ENCODE measurements at regions not wholly inside any gene's neighbourhood (a gene's known extent, or its start where the extent isn't known, plus 50 kb on each side); places are given as distances from the start of the nearest gene placed in this dataset.

DNA sequence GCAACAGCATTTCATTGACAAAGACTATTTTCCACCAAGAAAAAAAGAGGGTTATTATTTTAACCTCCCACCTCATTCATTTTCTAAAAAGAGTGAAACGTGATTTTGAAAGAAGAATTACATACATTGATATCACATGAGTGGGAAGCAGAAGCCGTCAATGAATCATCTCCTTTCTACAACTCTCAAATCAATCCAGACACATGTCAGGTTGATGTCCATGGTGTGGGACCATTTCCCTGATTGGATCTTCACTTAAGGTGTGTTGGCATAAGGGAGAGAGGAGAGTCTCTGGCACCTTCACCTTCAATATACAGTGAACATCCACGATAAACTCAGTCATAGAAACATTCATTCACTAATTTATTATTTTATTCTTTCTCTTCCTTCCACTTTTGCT is 1095.1 kb downstream of the BCL11B start:
- DNase-seq (no peak), FAIRE-seq (no peak)
- Histone ChIP-seq H3K4me1 (ENCODE audit: control insufficient read depth in 2 of 3, insufficient read depth in 2 of 3, low read depth in 1 of 3, low read length in 3 of 3) (no peaks in the 10 kb centered on the region), H3K27ac (ENCODE audit: low read depth in 2 of 2, low read length in 2 of 2) (no peak overlapping the region), H3K9me3 (ENCODE audit: control insufficient read depth in 2 of 3, insufficient read depth in 1 of 3, low read length in 3 of 3) (no peaks in the 10 kb centered on the region), H3K4me3 (ENCODE audit: low read length in 3 of 3) (no peak overlapping the region), H3K27me3 (ENCODE audit: control insufficient read depth, insufficient read depth, low read length) (no peaks in the 10 kb centered on the region), H3K36me3 (ENCODE audit: control insufficient read depth in 2 of 3, insufficient read depth in 3 of 3, low read length in 3 of 3) (no peaks in the 10 kb centered on the region), H3K9ac (ENCODE audit: low read length in 3 of 3) (no peak overlapping the region)
- intact Hi-C loops (cut with DNase I) = no loop called here
- TF ChIP-seq, protein P1, sequence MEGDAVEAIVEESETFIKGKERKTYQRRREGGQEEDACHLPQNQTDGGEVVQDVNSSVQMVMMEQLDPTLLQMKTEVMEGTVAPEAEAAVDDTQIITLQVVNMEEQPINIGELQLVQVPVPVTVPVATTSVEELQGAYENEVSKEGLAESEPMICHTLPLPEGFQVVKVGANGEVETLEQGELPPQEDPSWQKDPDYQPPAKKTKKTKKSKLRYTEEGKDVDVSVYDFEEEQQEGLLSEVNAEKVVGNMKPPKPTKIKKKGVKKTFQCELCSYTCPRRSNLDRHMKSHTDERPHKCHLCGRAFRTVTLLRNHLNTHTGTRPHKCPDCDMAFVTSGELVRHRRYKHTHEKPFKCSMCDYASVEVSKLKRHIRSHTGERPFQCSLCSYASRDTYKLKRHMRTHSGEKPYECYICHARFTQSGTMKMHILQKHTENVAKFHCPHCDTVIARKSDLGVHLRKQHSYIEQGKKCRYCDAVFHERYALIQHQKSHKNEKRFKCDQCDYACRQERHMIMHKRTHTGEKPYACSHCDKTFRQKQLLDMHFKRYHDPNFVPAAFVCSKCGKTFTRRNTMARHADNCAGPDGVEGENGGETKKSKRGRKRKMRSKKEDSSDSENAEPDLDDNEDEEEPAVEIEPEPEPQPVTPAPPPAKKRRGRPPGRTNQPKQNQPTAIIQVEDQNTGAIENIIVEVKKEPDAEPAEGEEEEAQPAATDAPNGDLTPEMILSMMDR (IDR thresholded peaks at IDR 0.05; ENCODE audit: borderline replicate concordance, extremely low read depth, insufficient read depth) = no peak

GRCh38 chr14:98177551-98177950 is 1094.4 kb downstream of the BCL11B start:
- intact Hi-C loops (cut with DNase I) = no loop called here
- Histone ChIP-seq H3K4me1 (ENCODE audit: control insufficient read depth in 2 of 3, insufficient read depth in 2 of 3, low read depth in 1 of 3, low read length in 3 of 3) (no peaks in the 10 kb centered on the region), H3K36me3 (ENCODE audit: control insufficient read depth in 2 of 3, insufficient read depth in 3 of 3, low read length in 3 of 3) (no peaks in the 10 kb centered on the region), H3K9me3 (ENCODE audit: control insufficient read depth in 2 of 3, insufficient read depth in 1 of 3, low read length in 3 of 3) (no peaks in the 10 kb centered on the region), H3K4me3 (ENCODE audit: low read length in 3 of 3) (no peak overlapping the region), H3K27me3 (ENCODE audit: control insufficient read depth, insufficient read depth, low read length) (no peaks in the 10 kb centered on the region), H3K9ac (ENCODE audit: low read length in 3 of 3) (no peak overlapping the region), H3K27ac (ENCODE audit: low read depth in 2 of 2, low read length in 2 of 2) (no peak overlapping the region)
- TF ChIP-seq, protein P1 (IDR thresholded peaks at IDR 0.05; ENCODE audit: borderline replicate concordance, extremely low read depth, insufficient read depth) = no peak
- DNase-seq (no peak), FAIRE-seq (no peak)

- no peaks in the 10 kb centered on the region for H3K36me3 ChIP-seq (ENCODE audit: control insufficient read depth in 2 of 3, insufficient read depth in 3 of 3, low read length in 3 of 3)
- no peaks in the 10 kb centered on the region for H3K4me1 ChIP-seq (ENCODE audit: control insufficient read depth in 2 of 3, insufficient read depth in 2 of 3, low read depth in 1 of 3, low read length in 3 of 3)
- DNase-seq (no peak), FAIRE-seq (no peak)
- no peaks in the 10 kb centered on the region for H3K9me3 ChIP-seq (ENCODE audit: control insufficient read depth in 2 of 3, insufficient read depth in 1 of 3, low read length in 3 of 3)
- no peaks in the 10 kb centered on the region for H3K27me3 ChIP-seq (ENCODE audit: control insufficient read depth, insufficient read depth, low read length)
- H3K27ac ChIP-seq (ENCODE audit: low read depth in 2 of 2, low read length in 2 of 2) = no peak overlapping the region
- no peak overlapping the region for H3K9ac ChIP-seq (ENCODE audit: low read length in 3 of 3)
- no peak overlapping the region for H3K4me3 ChIP-seq (ENCODE audit: low read length in 3 of 3)
- intact Hi-C loops (cut with DNase I) = no loop called here
- TF ChIP-seq, protein P1 (IDR thresholded peaks at IDR 0.05; ENCODE audit: borderline replicate concordance, extremely low read depth, insufficient read depth) = no peak
These were observed 1090.8 kb downstream of the BCL11B start for GRCh38 chr14:98181241-98181640.

GRCh38 chr14:98181768-98182167 is 1090.2 kb downstream of the BCL11B start:
- no peaks in the 10 kb centered on the region for H3K9me3 ChIP-seq (ENCODE audit: control insufficient read depth in 2 of 3, insufficient read depth in 1 of 3, low read length in 3 of 3)
- TF ChIP-seq, protein P1 (IDR thresholded peaks at IDR 0.05; ENCODE audit: borderline replicate concordance, extremely low read depth, insufficient read depth) = no peak
- H3K27me3 ChIP-seq (ENCODE audit: control insufficient read depth, insufficient read depth, low read length) = no peaks in the 10 kb centered on the region
- H3K27ac ChIP-seq (ENCODE audit: low read depth in 2 of 2, low read length in 2 of 2) = no peak overlapping the region
- H3K4me1 ChIP-seq (ENCODE audit: control insufficient read depth in 2 of 3, insufficient read depth in 2 of 3, low read depth in 1 of 3, low read length in 3 of 3) = no peaks in the 10 kb centered on the region
- no peak overlapping the region for H3K4me3 ChIP-seq (ENCODE audit: low read length in 3 of 3)
- intact Hi-C loops (cut with DNase I) = no loop called here
- H3K36me3 ChIP-seq (ENCODE audit: control insufficient read depth in 2 of 3, insufficient read depth in 3 of 3, low read length in 3 of 3) = no peaks in the 10 kb centered on the region
- H3K9ac ChIP-seq (ENCODE audit: low read length in 3 of 3) = no peak overlapping the region
- no peak for DNase-seq
- no peak for FAIRE-seq

Data from kidney (tissue), 13 donors.